VCaP (cell line): ENCODE measurements at regions not wholly inside any gene's neighbourhood (a gene's known extent, or its start where the extent isn't known, plus 50 kb on each side); places are given as distances from the start of the nearest gene placed in this dataset.

Experiments
- H3K27ac ChIP-seq: fragments of 450-650 bp; 2 replicates; pipeline ENCODE4 v1.5.1; 2017
- CTCF ChIP-seq: fragments of 450-650 bp; conservative IDR thresholded peaks from 2 replicates; pipeline ENCODE4 v1.5.1; 2017; ENCODE audit warnings: mild to moderate bottlenecking, moderate library complexity

GRCh38 chr1:2876846-2877245 is 75.4 kb upstream of the TTC34 start:
- no peak for TF ChIP-seq CTCF
- no peak overlapping the region for H3K27ac ChIP-seq

GRCh38 chr1:2877391-2877790 is 75.9 kb upstream of the TTC34 start:
- no peak overlapping the region for H3K27ac ChIP-seq
- TF ChIP-seq CTCF, result no peak

DNA sequence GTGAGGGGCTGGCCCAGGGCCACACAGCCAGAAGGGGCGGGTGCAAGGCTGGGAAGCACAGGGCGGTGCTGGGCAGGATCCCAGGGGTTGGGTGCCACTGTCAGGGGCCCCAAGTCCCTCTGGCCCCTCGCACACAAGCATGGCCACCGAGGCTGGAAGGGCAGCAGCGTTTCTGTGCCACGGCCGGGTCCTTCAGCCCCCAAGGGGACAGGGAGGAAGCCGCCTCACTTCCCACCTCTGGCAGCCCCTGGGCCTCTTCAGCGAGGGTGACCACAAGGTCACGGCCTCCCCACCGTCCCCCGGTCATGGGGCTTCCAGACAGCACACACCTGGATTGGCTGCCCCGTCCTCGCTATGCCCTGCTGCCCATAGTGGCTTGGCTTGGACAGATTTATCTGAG is 77.1 kb upstream of the TTC34 start:
- no peak overlapping the region for H3K27ac ChIP-seq
- no peak for TF ChIP-seq CTCF

DNA sequence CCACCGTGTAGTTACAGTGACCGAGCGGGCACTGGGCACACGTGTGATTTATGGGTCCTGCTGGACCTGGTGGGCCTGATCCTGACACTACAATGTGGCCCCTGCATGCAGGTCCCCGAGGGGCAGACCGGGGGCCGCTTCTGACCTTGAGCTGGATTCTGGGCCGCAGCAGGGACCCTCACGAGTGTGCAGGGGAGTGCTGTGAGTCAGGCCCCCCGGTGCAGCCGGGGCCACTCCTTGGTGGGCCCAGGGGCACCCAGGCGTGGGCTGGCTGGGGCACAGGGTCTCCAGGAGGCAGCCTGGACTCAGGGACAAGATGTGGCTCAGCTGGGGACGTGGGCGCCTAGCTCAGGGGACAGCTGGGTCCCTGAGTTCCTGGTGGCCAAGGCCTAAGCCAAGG is 77.5 kb upstream of the TTC34 start:
- H3K27ac ChIP-seq, result no peak overlapping the region
- TF ChIP-seq CTCF, result no peak

DNA sequence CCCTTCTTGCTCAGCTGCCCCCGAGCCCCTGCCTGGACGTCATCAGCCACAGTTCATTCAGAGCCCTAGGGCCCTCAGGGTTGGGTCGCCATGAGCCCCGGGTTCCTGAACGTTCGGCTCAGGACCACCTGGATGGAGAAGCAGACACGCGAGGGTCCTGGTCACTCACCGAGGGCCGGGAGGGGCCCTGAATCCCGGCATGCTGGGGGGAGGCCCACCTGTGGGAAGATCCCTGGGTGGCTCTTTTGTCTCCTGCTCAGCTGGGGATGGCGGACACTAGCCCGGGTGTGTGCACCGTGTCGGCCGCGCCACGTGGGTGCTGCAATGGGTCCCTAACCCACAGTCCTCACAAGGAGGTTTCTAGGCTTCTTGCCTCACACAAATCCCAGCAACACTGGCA is 78.1 kb upstream of the TTC34 start:
- no peak overlapping the region for H3K27ac ChIP-seq
- no peak for TF ChIP-seq CTCF

DNA sequence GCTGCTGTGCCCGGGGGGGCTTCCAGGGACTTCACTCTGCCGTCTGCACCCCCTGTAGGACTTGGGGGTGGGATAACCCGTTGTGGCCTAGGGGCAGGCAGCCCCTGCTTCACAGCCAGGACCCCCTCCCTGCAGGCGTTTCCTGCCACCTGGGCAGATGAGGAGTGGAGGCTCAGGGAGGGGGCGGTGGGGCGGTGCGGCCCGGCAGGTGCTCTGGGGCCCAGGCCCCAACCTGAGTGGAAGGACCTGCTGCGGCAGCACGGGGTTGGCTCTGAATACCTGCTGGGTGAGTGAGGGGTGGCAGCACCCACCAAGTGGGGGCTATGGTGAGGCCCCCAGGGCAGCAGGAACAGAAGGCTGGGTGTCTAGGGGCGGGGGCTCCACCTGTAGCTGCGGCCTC is 78.6 kb upstream of the TTC34 start:
- no peak overlapping the region for H3K27ac ChIP-seq
- TF ChIP-seq CTCF, result no peak

- no peak overlapping the region for H3K27ac ChIP-seq
- TF ChIP-seq CTCF, result no peak
Measured at GRCh38 chr1:2880812-2881295, 79.4 kb upstream of the TTC34 start.

DNA sequence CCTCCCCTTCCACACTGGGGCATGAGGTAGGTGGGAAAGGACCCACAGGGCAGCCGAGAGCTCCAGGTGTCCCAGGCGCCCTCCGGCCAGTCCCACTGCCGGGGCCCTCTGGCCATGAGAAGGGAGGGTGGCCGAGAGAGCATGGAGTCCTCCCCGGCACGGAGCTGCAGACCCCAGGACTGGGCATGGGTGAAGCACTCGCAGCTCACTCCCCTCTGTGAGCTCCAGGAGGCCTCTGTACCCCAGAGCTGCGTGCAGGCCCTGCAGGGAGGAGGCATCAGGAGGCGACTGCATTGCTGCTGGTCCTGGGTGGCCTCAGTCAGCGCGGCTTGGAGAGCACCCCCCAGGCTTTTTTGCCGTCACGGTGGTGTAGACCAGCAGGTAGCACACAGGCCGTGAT is 80.1 kb upstream of the TTC34 start:
- TF ChIP-seq CTCF, result no peak
- H3K27ac ChIP-seq, result no peak overlapping the region
